ENCODE measurements at regions not wholly inside any gene's neighbourhood (a gene's known extent, or its start where the extent isn't known, plus 50 kb on each side); places are given as distances from the start of the nearest gene placed in this dataset.

GRCh38 chr2:176569574-176569973 is 300.3 kb downstream of the MTX2 start:
- TF ChIP-seq, protein P1, sequence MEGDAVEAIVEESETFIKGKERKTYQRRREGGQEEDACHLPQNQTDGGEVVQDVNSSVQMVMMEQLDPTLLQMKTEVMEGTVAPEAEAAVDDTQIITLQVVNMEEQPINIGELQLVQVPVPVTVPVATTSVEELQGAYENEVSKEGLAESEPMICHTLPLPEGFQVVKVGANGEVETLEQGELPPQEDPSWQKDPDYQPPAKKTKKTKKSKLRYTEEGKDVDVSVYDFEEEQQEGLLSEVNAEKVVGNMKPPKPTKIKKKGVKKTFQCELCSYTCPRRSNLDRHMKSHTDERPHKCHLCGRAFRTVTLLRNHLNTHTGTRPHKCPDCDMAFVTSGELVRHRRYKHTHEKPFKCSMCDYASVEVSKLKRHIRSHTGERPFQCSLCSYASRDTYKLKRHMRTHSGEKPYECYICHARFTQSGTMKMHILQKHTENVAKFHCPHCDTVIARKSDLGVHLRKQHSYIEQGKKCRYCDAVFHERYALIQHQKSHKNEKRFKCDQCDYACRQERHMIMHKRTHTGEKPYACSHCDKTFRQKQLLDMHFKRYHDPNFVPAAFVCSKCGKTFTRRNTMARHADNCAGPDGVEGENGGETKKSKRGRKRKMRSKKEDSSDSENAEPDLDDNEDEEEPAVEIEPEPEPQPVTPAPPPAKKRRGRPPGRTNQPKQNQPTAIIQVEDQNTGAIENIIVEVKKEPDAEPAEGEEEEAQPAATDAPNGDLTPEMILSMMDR (IDR thresholded peaks at IDR 0.05 in 4 of 5, conservative IDR thresholded peaks at IDR 0.05 in 1 of 5), result no peak
- no peak for TF ChIP-seq POLR2A (IDR thresholded peaks at IDR 0.05)
